Uterus (tissue), 2 donors: ENCODE measurements at regions not wholly inside any gene's neighbourhood (a gene's known extent, or its start where the extent isn't known, plus 50 kb on each side); places are given as distances from the start of the nearest gene placed in this dataset.

Experiments used
- CTCF ChIP-seq, 4 experiments: fragments of 200-600 bp in 2 of 4; fragments of 450-650 bp in 2 of 4; sonication (generic) in 2 of 4; IDR thresholded peaks; one replicate each; pipeline ENCODE4 v1.5.1; 2016 to 2019; ENCODE audit warnings: antibody characterized with exemption in 4 of 4, mild to moderate bottlenecking in 2 of 4, moderate library complexity in 1 of 4
- POLR2A ChIP-seq, 2 donors: fragments of 450-650 bp; IDR thresholded peaks; one replicate each; pipeline ENCODE4 v1.6.1; 2016; ENCODE audit warnings: antibody characterized with exemption in 2 of 2, mild to moderate bottlenecking in 1 of 2, moderate library complexity in 1 of 2

GRCh38 chr2:226123300-226123699 is 676.3 kb downstream of the IRS1 start:
- TF ChIP-seq CTCF (IDR thresholded peaks at IDR 0.05): no peak
- no peak for TF ChIP-seq POLR2A (IDR thresholded peaks at IDR 0.05)
